ENCODE measurements at regions not wholly inside any gene's neighbourhood (a gene's known extent, or its start where the extent isn't known, plus 50 kb on each side); places are given as distances from the start of the nearest gene placed in this dataset.

DNA sequence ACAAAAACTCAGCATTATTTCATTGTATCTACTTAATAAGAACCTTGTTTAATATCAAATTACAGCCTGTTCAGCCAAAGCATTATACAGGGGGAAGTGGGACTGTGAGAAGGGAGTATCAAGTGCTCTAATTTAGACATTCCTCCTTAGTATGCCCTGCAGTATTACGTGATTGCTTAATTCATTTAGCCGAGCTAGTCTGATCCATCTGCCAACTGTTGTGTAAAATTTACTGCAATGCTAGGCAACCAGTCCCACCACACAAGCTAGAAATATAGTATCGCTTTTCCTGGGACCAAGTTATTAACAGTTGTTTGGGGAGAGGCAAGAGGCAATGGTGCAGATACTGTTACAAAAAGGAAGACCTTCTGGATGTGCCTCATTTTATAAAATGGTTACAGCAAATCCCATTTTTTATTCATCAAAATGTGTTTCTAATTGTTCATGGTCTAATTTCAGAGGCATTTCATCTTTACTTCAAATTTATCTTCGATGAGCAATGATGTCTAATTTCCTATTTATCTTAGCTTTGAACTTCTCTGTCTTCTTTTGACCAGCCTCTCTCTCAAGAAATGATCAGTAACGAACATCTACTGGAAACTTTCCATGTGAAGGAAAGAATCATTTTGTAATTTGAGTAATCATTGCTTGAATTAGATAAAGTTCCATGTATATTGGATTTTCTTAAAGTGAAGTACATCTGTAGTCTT, 283.3 kb downstream of the DUSP10 start:
- Histone ChIP-seq H3K27me3 (ENCODE audit: low read length) (no peaks in the 10 kb centered on the region), H3K9ac (ENCODE audit: low read length) (no peak overlapping the region), H3K79me2 (ENCODE audit: low read length) (no peaks in the 10 kb centered on the region), H3K9me2 (replicated peaks; ENCODE audit: low read length) (0 out of 2 replicates have a peak, but pooled peaks cover 4% of the 10 kb centered on the region), H3K27ac (ENCODE audit: low read length) (no peak overlapping the region), H3K4me3 (ENCODE audit: low read length) (no peak overlapping the region), H3K36me3 (ENCODE audit: low read depth, low read length) (no peaks in the 10 kb centered on the region), H3K9me3 (ENCODE audit: low read length) (no peaks in the 10 kb centered on the region), H3K4me2 (ENCODE audit: low read length) (no peak overlapping the region), H3K4me1 (ENCODE audit: insufficient read depth, low read length) (no peaks in the 10 kb centered on the region), H4K20me1 (ENCODE audit: low read length) (no peaks in the 10 kb centered on the region), H3F3A (ENCODE audit: low read length, unreplicated experiment) (no peaks in the 10 kb centered on the region), H2AFZ (ENCODE audit: low read length) (no peak overlapping the region)
- POLR2A ChIA-PET (ENCODE audit: unreplicated experiment) = no interaction called here
- CTCF ChIA-PET = no interaction called here
- BruUV-seq (replicated peaks) = no TSS peak
- intact Hi-C loops (cut with micrococcal nuclease) = no loop called here
- no peak for DNase-seq
- TF ChIP-seq EZH2phosphoT487 (IDR thresholded peaks at IDR 0.05; ENCODE audit: borderline replicate concordance, low read length) = no peak
- TF ChIP-seq EZH2 (IDR thresholded peaks at IDR 0.05; ENCODE audit: low read length, unreplicated experiment) = no peak
- TF ChIP-seq, protein P1, sequence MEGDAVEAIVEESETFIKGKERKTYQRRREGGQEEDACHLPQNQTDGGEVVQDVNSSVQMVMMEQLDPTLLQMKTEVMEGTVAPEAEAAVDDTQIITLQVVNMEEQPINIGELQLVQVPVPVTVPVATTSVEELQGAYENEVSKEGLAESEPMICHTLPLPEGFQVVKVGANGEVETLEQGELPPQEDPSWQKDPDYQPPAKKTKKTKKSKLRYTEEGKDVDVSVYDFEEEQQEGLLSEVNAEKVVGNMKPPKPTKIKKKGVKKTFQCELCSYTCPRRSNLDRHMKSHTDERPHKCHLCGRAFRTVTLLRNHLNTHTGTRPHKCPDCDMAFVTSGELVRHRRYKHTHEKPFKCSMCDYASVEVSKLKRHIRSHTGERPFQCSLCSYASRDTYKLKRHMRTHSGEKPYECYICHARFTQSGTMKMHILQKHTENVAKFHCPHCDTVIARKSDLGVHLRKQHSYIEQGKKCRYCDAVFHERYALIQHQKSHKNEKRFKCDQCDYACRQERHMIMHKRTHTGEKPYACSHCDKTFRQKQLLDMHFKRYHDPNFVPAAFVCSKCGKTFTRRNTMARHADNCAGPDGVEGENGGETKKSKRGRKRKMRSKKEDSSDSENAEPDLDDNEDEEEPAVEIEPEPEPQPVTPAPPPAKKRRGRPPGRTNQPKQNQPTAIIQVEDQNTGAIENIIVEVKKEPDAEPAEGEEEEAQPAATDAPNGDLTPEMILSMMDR (conservative IDR thresholded peaks at IDR 0.05; ENCODE audit: low read depth, low read length) = no peak
- no peak for ATAC-seq

DNA sequence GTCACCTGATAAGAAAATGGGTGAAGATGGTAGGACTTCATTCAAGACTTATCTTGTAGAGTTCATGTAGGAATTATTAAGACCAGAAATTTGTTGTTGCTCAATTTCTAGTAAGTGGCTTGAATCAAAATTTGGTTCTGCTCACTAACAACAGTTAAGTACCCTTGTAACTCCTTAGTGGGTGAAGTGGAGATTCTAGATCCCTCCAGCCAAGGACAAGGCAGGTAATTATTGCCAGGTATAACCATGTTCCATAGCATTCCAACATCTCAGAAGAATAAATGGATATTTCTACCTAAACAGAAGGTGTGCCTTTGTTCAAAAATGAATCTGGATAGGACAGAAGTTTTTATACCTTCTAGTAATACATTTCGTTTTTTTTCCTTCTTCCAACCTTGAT, 282.3 kb downstream of the DUSP10 start:
- Histone ChIP-seq H3K9me3 (ENCODE audit: low read length) (no peaks in the 10 kb centered on the region), H3K79me2 (ENCODE audit: low read length) (no peaks in the 10 kb centered on the region), H3K27ac (ENCODE audit: low read length) (no peak overlapping the region), H3K4me3 (ENCODE audit: low read length) (no peak overlapping the region), H3K36me3 (ENCODE audit: low read depth, low read length) (no peaks in the 10 kb centered on the region), H4K20me1 (ENCODE audit: low read length) (no peaks in the 10 kb centered on the region), H3F3A (ENCODE audit: low read length, unreplicated experiment) (no peaks in the 10 kb centered on the region), H2AFZ (ENCODE audit: low read length) (no peak overlapping the region), H3K27me3 (ENCODE audit: low read length) (no peaks in the 10 kb centered on the region), H3K9ac (ENCODE audit: low read length) (no peak overlapping the region), H3K9me2 (replicated peaks; ENCODE audit: low read length) (0 out of 2 replicates have a peak, but pooled peaks cover 4% of the 10 kb centered on the region), H3K4me2 (ENCODE audit: low read length) (no peak overlapping the region), H3K4me1 (ENCODE audit: insufficient read depth, low read length) (no peaks in the 10 kb centered on the region)
- ChIA-PET CTCF (no interaction called here), POLR2A (ENCODE audit: unreplicated experiment) (no interaction called here)
- TF ChIP-seq EZH2phosphoT487 (IDR thresholded peaks at IDR 0.05; ENCODE audit: borderline replicate concordance, low read length) = no peak
- TF ChIP-seq, protein P1 (conservative IDR thresholded peaks at IDR 0.05; ENCODE audit: low read depth, low read length) = no peak
- no peak for TF ChIP-seq EZH2 (IDR thresholded peaks at IDR 0.05; ENCODE audit: low read length, unreplicated experiment)
- BruUV-seq (replicated peaks) = no TSS peak
- no peak for DNase-seq
- ATAC-seq = no peak
- intact Hi-C loops (cut with micrococcal nuclease) = no loop called here

DNA sequence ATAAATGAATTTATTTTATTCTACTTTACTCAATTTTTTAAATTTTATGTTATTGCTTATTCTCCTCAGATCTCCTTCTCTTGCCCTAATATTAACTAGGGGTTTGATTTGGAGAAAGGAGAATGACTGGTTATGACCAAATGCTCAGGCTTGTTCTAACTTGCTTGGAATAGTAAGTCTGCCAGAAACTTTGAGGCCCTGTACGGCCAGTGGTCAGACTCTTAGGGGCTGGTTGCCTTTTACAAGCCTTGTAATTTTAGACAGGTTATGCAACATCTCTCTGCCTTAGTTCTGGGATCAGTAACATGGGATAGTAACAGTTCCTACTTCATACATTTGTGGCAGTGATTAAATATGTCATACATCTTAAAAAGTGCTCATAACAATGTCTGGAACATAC, 279.5 kb downstream of the DUSP10 start:
- TF ChIP-seq, protein P1 (conservative IDR thresholded peaks at IDR 0.05; ENCODE audit: low read depth, low read length) = no peak
- TF ChIP-seq EZH2phosphoT487 (IDR thresholded peaks at IDR 0.05; ENCODE audit: borderline replicate concordance, low read length) (no peak), EZH2 (IDR thresholded peaks at IDR 0.05; ENCODE audit: low read length, unreplicated experiment) (no peak)
- no peaks in the 10 kb centered on the region for H3K27me3 ChIP-seq (ENCODE audit: low read length)
- BruUV-seq (replicated peaks) = no TSS peak
- H3K4me2 ChIP-seq (ENCODE audit: low read length) = no peak overlapping the region
- no peaks in the 10 kb centered on the region for H3K36me3 ChIP-seq (ENCODE audit: low read depth, low read length)
- no peak overlapping the region for H3K4me3 ChIP-seq (ENCODE audit: low read length)
- DNase-seq = peak; percentile 22
- no peaks in the 10 kb centered on the region for H3K4me1 ChIP-seq (ENCODE audit: insufficient read depth, low read length)
- CTCF ChIA-PET = no interaction called here
- no peaks in the 10 kb centered on the region for H4K20me1 ChIP-seq (ENCODE audit: low read length)
- H3F3A ChIP-seq (ENCODE audit: low read length, unreplicated experiment) = no peaks in the 10 kb centered on the region
- H3K9ac ChIP-seq (ENCODE audit: low read length) = no peak overlapping the region
- intact Hi-C loops (cut with micrococcal nuclease) = no loop called here
- H2AFZ ChIP-seq (ENCODE audit: low read length) = no peak overlapping the region
- POLR2A ChIA-PET (ENCODE audit: unreplicated experiment) = no interaction called here
- H3K79me2 ChIP-seq (ENCODE audit: low read length) = no peaks in the 10 kb centered on the region
- no peaks in the 10 kb centered on the region for H3K9me3 ChIP-seq (ENCODE audit: low read length)
- no peak overlapping the region for H3K27ac ChIP-seq (ENCODE audit: low read length)
- H3K9me2 ChIP-seq (replicated peaks; ENCODE audit: low read length) = 0 out of 2 replicates have a peak, but pooled peaks cover 4% of the 10 kb centered on the region
- no peak for ATAC-seq

Data from PC-3 (cell line).